Limb (tissue), 2 donors: ENCODE measurements at regions not wholly inside any gene's neighbourhood (a gene's known extent, or its start where the extent isn't known, plus 50 kb on each side); places are given as distances from the start of the nearest gene placed in this dataset.
"Not testable (repeated sequence)": the region's sequence is repeated elsewhere in the genome, so short reads cannot be mapped to it uniquely, and the experiment has no call there.

Experiments
- DNase-seq, 2 donors: peaks; one replicate each; pipeline ENCODE4 v3.0.0-alpha.2; 2016; ENCODE audit errors: extremely low spot score in 2 of 2

- no peak for DNase-seq
These were observed 94.6 kb downstream of the APOB start for GRCh38 chr2:20949256-20949655.

DNA sequence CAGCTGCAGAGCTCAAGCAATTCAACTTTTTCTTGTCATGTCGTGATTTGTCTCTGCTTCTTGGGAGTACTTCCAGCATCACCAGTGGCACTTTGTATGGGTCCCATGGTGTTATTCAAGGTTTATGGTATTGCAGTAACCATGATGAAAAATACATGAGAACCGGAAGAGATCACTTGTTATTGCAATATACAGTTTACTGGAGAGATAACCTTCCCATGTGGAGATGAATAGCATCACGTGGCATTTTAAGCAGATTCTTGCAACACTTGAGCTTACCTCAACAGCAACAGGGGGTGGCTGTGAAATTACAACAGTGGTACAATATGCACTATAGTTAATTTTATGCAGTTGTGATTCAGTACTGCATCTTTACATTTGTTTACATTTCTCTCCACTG is 97.4 kb downstream of the APOB start:
- no peak for DNase-seq

- DNase-seq, result not testable (repeated sequence)
These were observed 100.2 kb downstream of the APOB start for GRCh38 chr2:20943721-20944120.

DNA sequence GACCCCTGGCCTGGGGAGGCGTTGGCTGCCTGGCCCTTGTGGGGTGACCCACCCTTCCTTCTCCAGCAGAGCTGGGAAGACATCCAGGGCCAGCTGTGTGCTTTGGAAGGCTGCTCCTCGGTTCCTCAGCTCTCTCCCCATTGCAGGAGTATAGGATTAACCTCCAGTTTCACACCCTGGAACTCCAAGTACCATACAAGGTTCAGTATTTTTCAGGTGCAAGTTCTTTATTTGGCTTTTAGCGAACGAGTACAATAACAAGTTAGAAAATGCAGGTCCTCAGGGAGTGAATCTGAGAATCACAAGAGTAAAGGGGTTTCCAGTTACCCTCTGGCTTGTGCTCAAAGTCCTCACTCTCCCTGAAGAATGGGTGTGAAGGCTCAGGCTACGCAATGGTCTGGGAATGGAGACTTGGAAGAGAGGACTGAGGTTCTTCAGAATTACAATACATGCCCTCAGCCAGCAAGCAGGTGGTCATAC is 101.2 kb downstream of the APOB start:
- DNase-seq, result peak in 1 of 2 donors; percentile 17

- no peak for DNase-seq
These were observed 103.0 kb downstream of the APOB start for GRCh38 chr2:20940856-20941255.

- DNase-seq, result no peak
These were observed 103.7 kb downstream of the APOB start for GRCh38 chr2:20939931-20940795.

GRCh38 chr2:20937353-20937752 is 106.5 kb downstream of the APOB start:
- DNase-seq, result no peak

DNA sequence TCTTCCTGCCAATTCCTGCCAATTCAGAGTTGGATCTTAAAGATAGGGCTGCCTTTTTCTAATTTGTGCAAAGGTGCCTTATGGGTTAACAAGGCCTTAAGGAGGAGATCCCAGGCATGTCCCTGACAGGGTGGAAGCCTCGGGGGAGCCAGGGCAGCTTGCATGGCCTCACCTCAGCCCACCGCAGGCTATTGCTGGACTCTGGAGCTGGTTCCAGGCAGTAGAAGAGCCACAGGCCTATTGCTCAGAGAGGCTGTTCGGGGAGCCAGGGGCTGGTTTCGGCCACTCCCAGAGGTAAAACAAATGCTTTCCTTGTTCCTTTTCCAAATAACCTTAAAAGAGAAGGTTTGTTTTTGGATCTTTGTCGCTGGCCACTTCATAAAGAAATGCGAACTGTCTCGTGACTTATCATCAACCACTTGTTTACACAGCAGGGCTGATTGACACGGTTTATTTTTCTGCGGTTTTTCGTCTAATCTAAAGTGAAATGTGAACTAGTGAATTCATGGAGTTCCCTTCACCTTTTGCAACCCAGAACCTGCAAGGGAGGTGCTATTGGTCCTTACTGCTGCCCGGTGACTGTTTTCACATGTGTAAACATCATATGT is 108.6 kb downstream of the APOB start:
- no peak for DNase-seq

DNA sequence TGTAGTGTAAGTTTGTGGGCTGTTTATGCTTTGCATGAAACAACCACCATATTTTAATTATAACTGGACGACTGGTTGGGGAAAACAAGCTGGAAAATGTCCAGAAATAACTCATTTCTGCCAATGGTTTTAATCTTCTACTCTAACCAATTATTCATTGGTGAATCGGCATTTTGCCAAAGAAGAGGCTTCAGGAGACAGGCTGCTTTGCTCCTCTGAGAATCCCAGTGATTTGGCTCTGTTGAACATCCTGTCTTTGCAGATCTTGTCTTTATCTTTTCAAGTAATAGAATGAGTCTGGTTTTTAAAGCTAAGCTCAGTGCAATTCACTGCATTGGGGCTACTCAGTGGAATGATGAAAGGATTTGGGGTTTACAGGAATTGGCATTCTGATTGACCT is 109.6 kb downstream of the APOB start:
- no peak for DNase-seq

DNA sequence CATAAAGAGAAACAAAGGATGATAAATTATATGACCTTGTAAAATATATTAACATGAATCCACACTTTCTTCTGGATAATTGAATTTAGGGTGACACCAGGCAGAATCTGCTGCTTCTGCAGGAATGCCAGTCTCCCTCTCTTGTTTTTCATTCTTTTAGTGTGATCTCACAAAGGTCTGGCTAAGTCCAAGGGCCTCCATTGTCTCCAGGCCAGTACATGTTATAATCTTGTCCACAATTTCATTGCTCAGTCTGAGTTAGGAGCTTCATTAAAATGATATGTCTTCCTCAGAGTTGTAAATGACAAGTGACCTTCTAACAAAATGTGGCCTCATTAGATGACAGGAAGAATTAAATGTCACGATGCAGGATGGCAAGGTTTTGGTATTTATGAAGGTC is 110.2 kb downstream of the APOB start:
- DNase-seq, result no peak

DNA sequence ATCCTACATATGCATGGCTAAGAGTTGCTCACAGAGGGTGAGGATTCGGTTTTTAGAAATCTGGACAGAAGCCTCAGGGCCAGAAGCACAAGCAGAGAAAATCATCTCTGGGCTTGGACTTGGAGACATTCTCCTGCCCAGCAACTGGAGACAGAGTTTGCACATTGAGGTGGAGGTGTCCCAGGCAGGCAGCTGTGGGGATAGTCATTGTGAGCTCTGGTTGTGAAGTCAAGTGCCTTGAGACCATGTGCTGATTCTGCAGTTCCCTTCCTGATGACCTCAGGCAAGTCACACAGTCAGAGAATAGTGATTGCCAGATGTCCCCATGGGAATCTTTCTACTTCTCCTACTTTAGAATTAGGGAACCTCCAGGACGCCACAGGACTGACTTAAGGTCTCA is 108.4 kb upstream of the LDAH start:
- no peak for DNase-seq

GRCh38 chr2:20930928-20931327 is 108.0 kb upstream of the LDAH start:
- no peak for DNase-seq

GRCh38 chr2:20929721-20930120 is 106.8 kb upstream of the LDAH start:
- no peak for DNase-seq

DNA sequence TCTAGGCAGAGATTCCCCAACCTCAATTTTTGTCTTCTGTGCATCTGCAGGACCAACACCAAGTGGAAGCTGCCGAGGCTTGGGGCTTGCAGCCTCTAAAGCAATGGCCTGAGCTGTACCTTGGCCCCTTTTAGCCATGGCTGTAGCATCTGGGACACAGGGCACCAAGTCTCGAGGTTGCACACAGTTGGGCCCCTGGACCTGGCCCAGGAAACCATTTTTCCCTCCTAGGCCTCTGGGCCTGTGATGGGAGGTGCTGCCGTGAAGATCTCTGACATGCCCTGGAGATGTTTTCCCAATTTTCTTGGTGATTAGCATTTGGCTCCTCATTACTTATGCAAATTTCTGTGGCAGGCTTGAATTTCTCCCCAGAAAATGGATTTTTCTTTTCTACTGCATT is 105.7 kb upstream of the LDAH start:
- no peak for DNase-seq

DNA sequence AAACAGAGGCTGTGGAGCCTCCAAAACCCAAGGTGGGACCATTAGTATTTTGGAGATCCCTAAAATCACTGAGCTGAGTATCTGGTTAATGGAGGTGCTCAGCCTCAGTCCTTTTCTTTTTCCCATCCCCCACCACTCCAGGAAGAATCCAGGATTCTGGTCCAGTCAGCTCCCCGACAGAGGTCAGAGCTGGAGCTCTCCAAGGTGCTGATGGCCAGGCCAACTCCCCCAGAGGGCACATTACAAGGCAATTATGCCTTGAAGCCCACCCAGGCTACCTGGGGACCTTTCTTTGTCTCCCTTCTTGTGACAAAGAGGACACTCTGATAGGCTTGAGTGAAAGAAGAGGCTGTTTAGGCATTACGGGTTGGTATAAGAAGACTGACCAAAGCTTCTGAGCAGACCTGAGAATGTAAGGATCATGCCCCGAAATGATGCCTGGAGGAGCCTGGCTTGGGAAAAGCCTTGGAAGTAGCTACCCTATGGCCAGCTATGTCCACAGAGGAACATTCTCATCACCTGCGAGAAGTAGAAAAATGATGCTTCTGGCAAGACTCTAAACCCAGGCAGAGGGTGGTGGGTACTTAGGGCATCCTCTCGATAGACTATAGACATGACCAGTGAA is 102.5 kb upstream of the LDAH start:
- DNase-seq, result no peak

- no peak for DNase-seq
These were observed 96.4 kb upstream of the LDAH start for GRCh38 chr2:20919297-20919800.

DNA sequence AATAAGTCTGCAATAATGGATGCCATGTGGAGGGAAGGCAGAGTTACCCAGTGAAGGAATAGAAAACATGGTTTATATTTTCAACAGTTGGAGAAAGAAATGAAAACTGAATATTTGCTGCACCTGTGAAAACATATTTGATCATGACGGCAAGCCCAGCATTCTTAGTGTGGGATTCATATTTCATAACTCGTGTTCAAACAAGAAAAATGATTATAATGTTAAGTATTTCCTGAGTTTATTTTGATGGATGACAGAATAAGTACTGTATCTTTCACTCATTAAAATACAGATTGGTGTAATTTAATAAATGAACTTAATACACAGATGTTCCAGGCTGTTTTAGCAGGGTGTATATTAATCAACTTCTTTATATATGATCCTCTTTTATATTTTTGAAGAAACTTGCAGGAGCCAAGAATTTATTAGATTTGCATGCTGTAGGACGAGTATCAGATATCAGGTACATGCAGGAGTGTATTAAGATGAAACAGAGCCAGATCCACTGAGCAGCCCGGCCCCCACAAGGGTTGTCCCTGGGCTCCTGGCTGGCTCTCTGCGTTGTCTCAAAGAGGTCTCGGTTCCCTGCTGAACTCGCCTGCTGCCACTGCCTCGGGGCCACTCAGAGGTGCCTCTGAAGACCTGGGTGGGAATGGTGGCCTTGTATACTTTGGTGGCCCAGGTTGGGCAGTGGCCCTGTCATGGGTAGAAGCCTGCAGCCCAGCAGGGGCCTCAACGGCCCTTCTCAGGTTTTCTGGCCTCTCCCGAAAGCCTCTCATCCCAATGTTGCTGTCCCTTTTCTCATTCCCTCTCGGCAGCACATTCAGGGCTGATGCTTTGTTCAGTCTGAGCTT is 95.0 kb upstream of the LDAH start:
- DNase-seq, result no peak

DNA sequence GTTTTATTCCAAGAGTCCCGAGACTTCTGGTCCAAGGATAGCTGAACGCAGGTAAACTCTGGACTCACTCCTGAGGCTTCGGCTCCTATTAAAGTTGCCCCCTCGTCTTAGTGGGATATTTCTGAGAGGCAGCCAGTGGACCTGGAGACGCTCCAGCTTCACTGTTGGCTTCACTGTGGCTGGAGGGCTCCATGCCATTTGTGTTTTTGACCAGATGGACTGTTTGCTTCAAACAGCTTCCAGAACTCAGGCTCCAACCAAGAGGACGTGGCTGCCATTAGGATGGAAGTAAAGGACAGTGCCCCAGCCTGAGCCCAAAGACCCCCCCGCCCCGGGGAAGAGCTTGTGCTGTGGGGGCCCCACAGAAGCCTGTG is 94.4 kb upstream of the LDAH start:
- DNase-seq, result no peak

GRCh38 chr2:20916604-20917286 is 93.8 kb upstream of the LDAH start:
- DNase-seq, result no peak

GRCh38 chr2:20915271-20915670 is 92.4 kb upstream of the LDAH start:
- no peak for DNase-seq

- DNase-seq, result no peak
These were observed 91.9 kb upstream of the LDAH start for GRCh38 chr2:20914771-20915170.
